SK-N-SH (cell line): ENCODE measurements at regions not wholly inside any gene's neighbourhood (a gene's known extent, or its start where the extent isn't known, plus 50 kb on each side); places are given as distances from the start of the nearest gene placed in this dataset.

Experiments used
- CHD2 ChIP-seq: fragments of 150-350 bp; IDR thresholded peaks from 2 replicates; pipeline ENCODE4 v1.6.1; 2018; ENCODE audit warnings: low read length; ENCODE audit not compliant: partially characterized antibody
- EZH2phosphoT487 ChIP-seq: fragments of 200-600 bp; sonication (generic); IDR thresholded peaks from 2 replicates; pipeline ENCODE4 v1.6.1; 2017; ENCODE audit warnings: low read depth, mixed run types, mild to moderate bottlenecking, antibody characterized with exemption, moderate library complexity, borderline replicate concordance
- FOXJ3 ChIP-seq: sonication (generic); formaldehyde crosslinking; IDR thresholded peaks from 2 replicates; pipeline ENCODE4 v1.5.1; 2020; ENCODE audit warnings: mild to moderate bottlenecking, missing genetic modification reagents
- MAX ChIP-seq: IDR thresholded peaks from 2 replicates; pipeline ENCODE4 v1.4.0; 2012; ENCODE audit warnings: low read depth
- PBX3 ChIP-seq: IDR thresholded peaks from 2 replicates; pipeline ENCODE4; 2012
- POLR2AphosphoS5 ChIP-seq: IDR thresholded peaks from 2 replicates; pipeline ENCODE4 v1.6.1; 2012; ENCODE audit warnings: low read depth, low read length
- RAD21 ChIP-seq: IDR thresholded peaks from 2 replicates; pipeline ENCODE4 v1.6.1; 2012; ENCODE audit warnings: mild to moderate bottlenecking, low read length
- RFX5 ChIP-seq: IDR thresholded peaks from 2 replicates; pipeline ENCODE4 v1.6.1; 2012; ENCODE audit warnings: mild to moderate bottlenecking, improper control_type of control experiment, low read length
- SMC3 ChIP-seq: IDR thresholded peaks from 2 replicates; pipeline ENCODE4 v1.6.1; 2012; ENCODE audit warnings: low read depth, low read length, improper control_type of control experiment
- TCF12 ChIP-seq: IDR thresholded peaks from 2 replicates; pipeline ENCODE4 v1.4.0; 2012
- YY1 ChIP-seq: IDR thresholded peaks from 2 replicates; pipeline ENCODE4 v1.4.0; 2012; ENCODE audit warnings: low read depth, mild to moderate bottlenecking
- TF ChIP-seq, protein P1 (sequence below): fragments of 200-600 bp; sonication (generic); IDR thresholded peaks from 2 replicates; pipeline ENCODE4 v1.6.1; 2017; ENCODE audit warnings: antibody characterized with exemption, mild to moderate bottlenecking, moderate library complexity
- TF ChIP-seq, protein P2 (sequence below): fragments of 150-350 bp; IDR thresholded peaks from 2 replicates; pipeline ENCODE4 v1.6.1; 2016; ENCODE audit warnings: mild to moderate bottlenecking, low read depth, low read length

DNA sequence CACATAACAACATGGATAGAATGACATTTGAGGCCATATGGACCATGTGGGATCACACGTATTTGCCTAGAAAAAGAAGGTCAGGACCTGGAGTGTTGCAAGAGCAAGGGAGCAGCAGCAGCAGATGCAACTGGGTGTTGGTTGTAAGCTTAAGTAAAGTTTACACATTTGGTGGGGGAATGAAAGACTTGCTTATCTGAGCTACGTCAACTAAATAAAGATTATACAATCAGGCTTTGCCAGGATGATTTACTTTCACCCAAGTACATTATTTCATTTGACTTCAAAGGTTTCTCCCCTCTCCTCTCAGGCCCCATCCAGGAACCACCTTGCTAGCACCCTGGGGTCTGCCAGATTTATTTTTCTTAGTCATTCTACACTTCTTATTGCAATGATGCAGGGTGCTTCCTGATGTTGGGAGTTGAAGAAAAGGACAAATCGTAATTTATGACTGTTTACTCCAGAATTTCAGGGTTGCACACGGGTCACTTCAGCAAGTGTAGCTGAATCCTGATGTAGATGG lies 591.9 kb upstream of the IGFBP3 start:
- TF ChIP-seq RAD21, result no peak
- no peak for TF ChIP-seq TCF12
- TF ChIP-seq, protein P1, sequence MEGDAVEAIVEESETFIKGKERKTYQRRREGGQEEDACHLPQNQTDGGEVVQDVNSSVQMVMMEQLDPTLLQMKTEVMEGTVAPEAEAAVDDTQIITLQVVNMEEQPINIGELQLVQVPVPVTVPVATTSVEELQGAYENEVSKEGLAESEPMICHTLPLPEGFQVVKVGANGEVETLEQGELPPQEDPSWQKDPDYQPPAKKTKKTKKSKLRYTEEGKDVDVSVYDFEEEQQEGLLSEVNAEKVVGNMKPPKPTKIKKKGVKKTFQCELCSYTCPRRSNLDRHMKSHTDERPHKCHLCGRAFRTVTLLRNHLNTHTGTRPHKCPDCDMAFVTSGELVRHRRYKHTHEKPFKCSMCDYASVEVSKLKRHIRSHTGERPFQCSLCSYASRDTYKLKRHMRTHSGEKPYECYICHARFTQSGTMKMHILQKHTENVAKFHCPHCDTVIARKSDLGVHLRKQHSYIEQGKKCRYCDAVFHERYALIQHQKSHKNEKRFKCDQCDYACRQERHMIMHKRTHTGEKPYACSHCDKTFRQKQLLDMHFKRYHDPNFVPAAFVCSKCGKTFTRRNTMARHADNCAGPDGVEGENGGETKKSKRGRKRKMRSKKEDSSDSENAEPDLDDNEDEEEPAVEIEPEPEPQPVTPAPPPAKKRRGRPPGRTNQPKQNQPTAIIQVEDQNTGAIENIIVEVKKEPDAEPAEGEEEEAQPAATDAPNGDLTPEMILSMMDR, result no peak
- TF ChIP-seq POLR2AphosphoS5, result no peak
- TF ChIP-seq, protein P2, sequence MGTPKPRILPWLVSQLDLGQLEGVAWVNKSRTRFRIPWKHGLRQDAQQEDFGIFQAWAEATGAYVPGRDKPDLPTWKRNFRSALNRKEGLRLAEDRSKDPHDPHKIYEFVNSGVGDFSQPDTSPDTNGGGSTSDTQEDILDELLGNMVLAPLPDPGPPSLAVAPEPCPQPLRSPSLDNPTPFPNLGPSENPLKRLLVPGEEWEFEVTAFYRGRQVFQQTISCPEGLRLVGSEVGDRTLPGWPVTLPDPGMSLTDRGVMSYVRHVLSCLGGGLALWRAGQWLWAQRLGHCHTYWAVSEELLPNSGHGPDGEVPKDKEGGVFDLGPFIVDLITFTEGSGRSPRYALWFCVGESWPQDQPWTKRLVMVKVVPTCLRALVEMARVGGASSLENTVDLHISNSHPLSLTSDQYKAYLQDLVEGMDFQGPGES, result no peak
- TF ChIP-seq CHD2, result no peak
- no peak for TF ChIP-seq SMC3
- TF ChIP-seq MAX, result no peak
- no peak for TF ChIP-seq FOXJ3 (CRISPR knock-in tag)
- no peak for TF ChIP-seq EZH2phosphoT487
- no peak for TF ChIP-seq PBX3
- no peak for TF ChIP-seq YY1
- no peak for TF ChIP-seq RFX5
